ENCODE measurements at regions not wholly inside any gene's neighbourhood (a gene's known extent, or its start where the extent isn't known, plus 50 kb on each side); places are given as distances from the start of the nearest gene placed in this dataset.
"Not testable (repeated sequence)": the region's sequence is repeated elsewhere in the genome, so short reads cannot be mapped to it uniquely, and the experiment has no call there.

DNA sequence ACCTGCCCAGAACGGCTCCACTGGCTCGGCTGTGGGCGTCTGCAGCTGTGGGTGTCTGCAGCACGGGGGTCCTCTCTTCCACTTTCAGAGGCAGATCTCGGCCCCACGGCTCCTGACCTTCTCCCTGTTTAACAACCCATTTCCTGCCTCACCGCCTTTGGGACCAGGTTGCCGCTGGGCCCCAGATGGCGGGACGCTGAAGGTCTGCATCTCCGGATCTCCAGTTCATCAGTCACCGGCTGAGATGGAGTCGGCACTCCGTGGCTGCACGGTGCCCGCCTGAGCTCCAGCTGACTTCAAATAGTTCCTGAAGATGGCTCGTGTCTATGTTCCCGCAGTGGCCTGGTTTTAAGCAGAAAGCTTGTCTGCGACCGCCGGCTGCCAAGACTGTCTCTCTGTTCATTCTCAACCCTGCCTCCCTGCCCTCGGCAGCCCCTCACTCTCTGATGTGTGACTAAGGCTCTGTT lies 475.9 kb downstream of the BRD1 start:
- DNase-seq (ENCODE audit: low spot score), result no peak

DNA sequence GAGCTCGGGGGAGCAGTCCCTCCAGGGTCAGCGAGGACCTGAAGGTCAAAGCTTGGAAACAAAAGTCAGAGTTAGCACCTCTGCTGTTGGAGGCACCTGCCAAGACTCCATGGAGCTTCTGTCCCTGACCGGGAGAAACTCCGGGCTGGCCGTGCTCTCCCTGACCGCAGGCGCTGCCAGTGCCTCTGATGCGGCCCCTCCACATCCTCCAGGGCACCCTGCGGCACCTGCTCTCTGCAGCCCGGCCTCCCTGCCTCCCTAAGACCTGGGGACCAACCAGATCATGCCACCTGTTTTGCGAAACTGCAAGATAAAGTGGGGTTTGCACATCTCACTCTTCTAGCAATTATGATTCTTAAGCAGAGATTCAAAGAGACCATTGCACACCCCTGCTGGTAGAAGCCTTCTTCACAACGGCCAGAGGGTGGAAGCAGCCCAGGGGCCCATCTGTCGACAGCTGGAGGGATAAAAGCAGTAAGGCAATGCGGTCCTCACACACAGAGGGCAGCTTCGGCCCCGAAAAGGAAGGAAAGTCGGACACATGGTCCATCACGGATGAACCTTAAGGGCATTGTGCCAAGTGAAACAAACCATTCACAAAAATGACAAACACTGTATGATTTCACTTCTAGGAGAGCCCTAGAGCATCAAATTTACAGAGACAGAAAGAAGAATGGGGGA lies 477.1 kb downstream of the BRD1 start:
- DNase-seq (ENCODE audit: low spot score), result no peak

DNA sequence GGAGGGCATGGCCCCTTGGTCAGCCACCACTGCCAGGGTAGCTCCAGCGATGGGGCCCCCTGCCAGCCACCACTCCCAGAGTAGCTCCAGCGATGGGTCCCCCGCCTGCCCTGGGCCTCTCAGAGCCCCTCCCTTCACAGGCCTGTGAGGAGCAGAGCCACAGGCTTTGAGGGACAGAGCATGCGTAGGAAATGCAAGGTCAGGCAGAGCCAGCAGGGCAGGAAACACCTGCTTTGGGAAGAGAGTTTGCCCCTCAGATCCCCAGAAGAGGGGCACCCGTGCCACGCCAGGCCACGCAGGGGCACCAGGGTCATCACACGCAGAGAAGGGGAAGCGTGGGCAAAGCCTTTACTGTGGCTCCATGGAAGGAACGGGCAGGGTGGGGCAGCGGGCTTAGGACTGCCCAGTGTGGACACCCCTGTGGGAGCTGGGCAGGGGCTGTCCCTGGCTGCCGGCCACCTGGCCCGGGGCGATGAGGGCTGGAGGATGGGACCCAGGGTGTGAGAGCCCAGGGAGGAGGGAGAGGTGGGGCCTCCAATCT lies 477.8 kb downstream of the BRD1 start:
- DNase-seq (ENCODE audit: low spot score), result no peak

DNA sequence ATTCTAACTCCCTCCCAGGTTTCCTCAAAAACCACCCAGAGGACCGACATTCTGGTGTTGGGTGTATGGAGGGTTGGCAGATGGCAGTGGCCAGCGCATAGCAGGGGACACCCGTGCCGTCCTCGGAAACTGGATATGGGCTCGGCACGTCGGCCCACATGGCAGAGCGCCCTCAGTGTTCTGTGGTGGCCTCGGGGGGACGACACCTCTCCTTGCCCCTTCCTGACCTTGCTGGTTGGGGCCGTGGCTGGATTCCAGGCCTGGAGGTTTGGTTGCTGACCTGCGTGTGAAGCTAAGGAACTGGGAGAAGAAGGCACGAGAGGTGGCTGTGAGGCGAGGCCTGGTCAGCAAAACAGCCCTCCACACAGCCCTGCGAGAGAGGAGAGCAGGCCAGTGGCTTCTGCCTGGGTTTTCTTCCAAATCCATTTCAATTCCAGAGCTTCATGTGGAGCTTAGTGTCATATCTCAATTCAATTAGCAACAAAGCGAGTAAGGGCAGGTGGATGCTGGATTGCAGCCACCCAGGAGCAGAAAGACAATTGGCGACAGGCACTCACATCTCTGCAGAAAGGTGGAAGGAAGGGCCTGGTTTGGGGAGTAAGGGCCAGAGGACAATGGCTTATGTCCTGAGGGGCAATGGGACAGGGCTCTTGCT lies 478.4 kb downstream of the BRD1 start:
- DNase-seq (ENCODE audit: low spot score), result no peak

DNA sequence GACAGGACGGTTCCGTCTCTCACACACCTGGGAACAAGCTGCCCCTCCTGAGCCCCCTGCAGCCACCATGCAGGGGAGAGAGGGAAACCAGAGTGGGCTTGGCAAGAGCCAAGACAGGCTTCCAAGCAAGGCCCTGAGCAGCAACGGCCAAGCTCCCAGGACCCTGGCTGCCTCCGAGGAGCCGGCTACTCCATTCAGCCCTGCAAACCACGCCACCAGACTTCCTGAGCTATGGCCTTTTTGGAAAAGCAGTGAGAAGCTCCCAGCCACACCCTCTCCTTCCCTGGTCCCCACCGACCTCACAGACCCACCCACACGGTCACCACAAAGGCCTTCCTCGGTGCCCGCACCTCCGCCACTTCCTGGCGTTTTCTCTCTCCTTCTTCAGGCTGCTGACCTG lies 479.0 kb downstream of the BRD1 start:
- no peak for DNase-seq (ENCODE audit: low spot score)

DNA sequence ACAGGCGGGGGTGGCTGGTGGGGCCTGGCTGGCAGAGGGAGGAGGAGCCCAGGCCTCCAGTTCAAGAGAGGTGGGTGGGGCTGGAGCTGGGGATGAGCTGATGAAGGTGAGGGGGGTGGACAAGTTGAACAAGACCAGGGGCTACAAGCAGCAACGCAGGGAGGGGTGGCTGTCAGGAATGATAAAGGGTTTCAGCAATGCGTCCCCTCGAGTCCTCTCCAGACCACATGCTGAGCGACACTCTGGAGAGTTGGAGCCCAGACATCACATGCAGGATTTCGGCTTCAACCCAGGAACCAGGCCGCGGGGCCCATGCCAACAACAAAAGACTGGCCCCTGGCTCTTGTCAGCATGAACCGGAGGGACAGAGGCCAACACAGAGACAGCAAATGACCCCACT lies 480.3 kb downstream of the BRD1 start:
- DNase-seq (ENCODE audit: low spot score), result no peak

DNA sequence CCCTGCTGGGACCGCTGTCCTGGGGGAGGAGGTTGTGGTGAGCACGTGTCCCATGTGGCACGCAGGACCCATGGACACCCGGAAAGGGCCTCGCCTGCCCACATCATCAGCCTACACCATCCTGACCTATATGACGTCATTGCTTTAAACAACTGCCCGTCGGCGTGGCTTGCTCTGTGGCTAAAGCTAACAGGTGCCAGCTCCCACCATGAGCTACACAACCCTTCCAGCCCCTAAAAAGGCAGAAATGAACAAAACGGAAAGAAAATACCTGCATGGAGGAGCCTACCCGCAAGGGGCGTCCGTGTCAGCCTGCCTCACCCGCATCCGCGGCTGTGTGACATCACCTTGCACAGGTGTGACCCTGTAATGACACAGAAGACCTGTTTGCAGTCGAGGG lies 481.8 kb downstream of the BRD1 start:
- DNase-seq (ENCODE audit: low spot score), result no peak

DNA sequence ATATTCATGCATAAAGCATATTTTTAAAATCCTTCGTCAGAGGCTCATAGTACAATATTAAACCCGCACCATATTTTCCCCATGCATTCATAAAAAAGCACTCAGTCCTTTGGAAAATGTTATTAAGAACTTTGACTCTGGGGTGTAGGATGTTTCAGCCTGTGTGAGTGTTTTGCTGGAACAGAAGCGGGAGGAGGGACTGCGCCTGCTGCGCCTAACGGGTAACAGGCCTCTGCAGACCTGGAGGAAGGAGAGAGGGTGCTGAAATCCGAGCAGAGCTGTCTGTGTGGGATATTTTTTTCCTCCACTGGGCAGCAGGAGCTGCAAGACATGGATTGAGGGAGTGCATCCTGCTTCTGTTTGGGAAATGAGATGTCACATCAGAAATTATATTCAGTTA lies 483.0 kb downstream of the BRD1 start:
- DNase-seq (ENCODE audit: low spot score), result no peak

DNA sequence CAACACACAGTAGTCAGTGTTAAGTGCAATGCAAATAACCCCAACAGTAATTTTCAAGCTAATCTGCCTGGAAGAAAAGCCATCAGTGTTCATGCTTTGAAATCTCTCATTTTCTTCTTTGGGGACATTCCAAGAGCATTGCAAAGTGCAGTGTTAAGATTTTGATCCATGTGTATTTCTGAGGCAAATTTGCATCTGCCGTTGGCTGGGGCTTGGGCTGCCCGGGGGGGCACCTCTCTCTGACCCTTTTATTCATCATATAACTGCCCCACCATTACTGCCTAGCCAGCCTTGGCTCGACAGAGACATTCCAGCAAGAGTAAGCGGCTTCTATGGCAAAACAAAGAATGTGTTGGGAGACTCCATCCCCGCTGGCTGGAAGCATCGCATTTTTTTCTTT lies 483.5 kb downstream of the BRD1 start:
- peak; percentile 45 for DNase-seq (ENCODE audit: low spot score)

DNA sequence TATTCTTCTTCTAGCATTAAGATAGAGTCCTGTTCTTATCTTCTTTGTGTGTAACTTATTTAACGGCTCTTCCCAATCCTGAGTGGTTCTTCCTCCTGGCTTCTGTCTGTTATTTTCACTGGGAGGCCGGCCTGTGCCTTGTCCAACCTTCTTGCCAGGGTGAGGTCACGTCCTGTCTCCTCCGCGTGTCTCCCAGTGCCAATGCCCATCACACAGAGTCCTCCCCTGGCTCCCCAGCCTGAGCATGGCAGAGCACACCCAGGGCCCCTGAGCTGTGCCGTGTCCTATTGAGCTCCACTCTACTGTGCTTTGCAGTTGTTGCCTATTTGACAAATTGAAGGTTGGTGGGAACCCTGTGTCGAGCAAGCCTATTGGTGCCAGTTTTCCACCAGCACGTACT lies 487.3 kb downstream of the BRD1 start:
- DNase-seq (ENCODE audit: low spot score), result no peak

DNA sequence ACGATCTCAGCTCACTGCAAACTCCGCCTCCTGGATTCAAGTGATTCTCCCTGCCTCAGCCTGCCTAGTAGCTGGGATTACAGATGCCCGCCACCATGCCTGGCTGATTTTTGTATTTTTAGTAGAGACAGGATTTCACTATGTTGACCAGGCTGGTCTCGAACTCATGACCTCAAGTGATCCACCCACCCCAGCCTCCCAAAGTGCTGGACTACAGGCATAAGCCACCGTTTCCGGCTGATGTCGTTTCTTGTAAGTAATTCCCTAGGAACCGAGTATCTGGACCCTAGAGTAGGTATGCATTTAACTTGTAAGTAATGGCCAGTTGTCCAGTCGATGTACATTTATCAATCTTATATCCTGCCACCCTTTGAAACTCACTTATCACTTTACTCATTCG lies 491.2 kb downstream of the BRD1 start:
- not testable (repeated sequence) for DNase-seq (ENCODE audit: low spot score)

DNA sequence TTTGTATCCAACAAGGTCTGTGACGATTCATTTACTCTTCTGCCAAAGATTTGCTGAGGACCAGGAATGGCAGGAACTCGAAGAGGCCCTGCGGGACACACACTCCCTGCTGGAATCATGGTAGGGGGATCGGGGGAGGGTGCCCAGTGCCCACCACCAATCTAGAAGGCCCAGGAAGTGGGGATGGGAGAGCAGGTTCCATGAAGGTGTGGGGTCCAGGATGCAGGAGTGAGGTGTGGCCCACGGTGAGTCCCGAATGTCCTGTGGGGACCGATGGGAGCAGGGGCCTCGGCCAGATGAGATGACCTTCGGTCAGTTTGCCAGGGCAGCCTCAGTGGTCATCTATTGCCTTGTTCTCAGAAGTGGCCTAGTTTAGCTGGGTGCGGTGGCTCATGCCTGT lies 492.7 kb downstream of the BRD1 start:
- DNase-seq (ENCODE audit: low spot score), result no peak

DNA sequence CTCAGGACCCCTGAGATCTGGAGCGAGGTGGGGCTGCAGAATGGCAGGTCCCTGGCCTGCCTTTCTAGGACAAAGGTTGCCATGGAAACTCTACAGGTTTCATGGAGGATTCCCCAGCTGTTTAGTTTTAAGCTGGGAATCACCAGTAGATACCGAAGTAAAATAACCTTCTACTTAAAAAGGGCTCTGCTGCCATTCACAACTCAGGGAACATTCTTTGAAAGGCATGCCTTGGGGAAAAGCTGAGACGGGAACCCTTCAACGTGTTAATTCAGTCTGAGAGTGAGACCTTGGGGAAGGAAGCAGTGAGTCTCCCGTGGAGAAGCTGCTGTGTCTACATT lies 493.3 kb downstream of the BRD1 start:
- no peak for DNase-seq (ENCODE audit: low spot score)

DNA sequence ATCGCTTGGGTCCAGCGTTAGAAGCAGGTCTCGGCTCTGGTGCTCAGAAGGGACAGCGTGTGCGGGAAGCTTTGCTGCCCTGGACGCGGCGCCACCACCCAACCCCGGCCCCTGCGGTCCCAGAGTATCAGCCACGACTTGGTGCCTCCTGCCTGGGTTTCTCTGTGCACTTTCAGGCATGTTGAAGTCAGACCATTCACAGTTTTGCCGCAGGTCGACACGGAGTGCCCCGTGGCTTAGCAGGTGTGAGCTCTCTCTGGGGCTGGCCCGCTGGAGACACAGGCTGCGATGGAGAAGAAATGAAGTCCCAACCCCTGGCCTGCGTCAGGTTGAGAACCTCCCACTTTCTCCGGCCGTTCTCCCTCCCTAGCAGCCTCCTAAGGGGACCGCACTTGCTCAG lies 494.5 kb downstream of the BRD1 start:
- DNase-seq (ENCODE audit: low spot score), result no peak

DNA sequence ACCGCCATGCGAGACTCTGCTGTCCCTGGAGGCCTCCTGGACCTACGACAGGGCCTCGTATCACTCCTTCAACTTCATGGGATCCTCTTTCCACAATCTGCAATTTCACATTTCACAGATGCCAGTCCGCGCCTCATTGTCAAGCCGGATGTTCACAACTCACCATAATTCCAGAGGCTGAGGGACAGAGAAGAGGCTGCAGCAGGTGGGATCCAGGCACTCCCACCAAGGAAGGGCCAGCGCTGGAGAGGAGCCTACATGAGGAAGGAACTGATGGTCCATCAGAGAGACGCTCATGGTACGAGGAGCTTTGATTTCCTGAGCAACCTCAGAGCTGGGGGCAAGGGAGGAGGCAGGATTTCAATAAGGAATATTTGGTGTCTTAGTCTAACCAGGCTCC lies 495.0 kb downstream of the BRD1 start:
- no peak for DNase-seq (ENCODE audit: low spot score)

DNA sequence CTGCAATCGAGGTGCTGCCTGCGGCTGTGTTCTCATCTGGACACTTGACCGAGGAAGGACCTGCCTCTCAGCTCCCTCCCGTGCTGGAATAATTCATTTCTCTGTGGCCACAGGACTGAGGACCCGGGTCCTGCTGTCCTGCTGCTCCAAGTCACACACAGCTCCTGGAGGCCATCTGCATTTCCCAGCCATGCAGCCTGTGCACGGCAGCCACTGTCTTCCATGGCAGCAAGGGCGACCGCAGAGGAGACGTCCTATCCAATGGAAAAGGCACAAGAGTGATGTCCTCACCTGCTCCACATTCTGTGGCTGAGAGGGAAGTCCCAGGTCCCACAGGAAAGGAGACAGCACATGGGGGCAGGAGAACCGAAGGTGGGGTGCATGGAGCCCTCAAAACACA lies 495.8 kb downstream of the BRD1 start:
- DNase-seq (ENCODE audit: low spot score), result no peak

DNA sequence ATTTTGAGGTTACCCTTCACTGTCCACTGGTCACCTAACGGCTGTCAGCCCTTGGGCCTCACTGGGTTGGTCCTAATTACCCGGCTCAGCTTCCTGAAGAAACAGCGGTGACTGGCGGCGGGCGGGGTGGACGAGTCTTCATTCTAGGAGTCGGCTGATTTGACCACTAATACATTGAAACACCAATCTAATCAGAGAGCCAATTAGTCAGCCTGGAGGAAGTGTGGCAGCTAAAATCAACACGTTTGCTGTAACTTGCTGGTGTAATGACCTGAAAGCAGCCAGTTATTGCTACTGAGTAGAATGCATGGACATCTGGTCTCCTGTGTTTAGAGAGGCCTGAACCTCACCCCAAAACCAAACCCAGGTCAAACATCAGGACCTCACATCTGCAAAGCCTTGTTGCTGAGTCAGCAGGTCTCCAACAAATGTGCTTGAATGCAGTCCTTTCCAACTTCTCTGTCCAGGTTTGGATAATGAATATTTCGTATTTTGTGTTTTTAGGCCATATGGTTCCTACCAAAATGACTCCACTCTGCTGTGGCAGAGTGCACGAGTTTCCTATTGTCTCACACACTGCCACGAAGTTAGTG lies 496.4 kb downstream of the BRD1 start:
- DNase-seq (ENCODE audit: low spot score), result no peak

DNA sequence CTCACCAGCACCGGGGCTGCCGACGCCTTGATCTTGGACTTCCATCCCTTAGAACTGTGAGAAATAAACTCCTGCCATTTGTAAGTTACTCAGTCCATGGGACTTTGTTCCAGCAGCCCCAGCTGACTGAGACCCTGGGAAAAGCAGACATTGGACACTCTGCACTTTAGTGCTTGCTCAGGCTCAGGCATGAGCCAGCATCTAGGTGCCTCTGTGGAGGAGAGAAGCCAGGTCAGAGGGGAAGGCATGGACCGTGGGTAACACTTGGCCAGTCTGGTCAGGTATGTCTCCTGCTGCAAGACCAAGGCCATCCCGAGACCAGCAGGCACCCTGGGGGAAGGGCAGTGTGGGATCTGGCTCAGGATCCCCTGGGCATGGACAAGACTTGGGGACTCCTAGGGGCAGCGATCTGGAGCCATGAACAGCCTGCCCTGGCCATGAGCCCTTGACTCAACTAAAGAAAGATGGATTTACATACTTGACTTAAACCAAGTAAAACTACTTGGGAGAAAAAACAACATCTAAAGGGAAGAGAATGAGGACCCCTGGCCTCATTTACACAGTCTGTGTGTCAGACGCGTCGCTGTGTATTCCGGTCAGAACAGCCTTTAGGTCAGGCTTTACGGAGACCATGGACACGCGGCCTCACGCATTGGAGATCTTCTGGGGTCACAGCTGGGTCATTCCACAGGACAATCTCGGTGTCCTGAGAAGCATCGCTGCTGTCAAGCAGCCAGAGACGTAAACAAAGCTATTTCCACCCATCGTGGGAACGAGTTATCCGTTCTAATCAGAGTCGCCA lies 497.1 kb downstream of the BRD1 start:
- no peak for DNase-seq (ENCODE audit: low spot score)

DNA sequence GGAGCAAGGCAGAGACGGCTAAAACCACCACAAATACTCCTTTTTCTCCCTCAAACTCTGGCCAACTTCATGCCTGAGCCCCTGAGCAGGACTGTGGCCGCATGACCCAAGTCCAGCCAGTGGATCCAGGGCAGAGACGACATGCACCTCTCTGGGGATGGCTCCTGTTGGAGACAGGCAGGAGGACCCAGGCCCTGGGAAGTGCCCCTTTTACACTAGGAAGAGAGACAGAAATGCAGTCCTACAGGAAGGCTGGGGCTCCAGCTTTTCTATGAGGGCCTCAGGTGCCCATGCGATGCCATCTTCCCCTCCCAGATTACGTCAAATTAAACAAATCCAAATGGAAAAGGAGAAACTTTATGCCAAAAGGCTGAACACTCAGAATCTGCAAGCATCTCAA lies 498.0 kb downstream of the BRD1 start:
- DNase-seq (ENCODE audit: low spot score), result no peak

DNA sequence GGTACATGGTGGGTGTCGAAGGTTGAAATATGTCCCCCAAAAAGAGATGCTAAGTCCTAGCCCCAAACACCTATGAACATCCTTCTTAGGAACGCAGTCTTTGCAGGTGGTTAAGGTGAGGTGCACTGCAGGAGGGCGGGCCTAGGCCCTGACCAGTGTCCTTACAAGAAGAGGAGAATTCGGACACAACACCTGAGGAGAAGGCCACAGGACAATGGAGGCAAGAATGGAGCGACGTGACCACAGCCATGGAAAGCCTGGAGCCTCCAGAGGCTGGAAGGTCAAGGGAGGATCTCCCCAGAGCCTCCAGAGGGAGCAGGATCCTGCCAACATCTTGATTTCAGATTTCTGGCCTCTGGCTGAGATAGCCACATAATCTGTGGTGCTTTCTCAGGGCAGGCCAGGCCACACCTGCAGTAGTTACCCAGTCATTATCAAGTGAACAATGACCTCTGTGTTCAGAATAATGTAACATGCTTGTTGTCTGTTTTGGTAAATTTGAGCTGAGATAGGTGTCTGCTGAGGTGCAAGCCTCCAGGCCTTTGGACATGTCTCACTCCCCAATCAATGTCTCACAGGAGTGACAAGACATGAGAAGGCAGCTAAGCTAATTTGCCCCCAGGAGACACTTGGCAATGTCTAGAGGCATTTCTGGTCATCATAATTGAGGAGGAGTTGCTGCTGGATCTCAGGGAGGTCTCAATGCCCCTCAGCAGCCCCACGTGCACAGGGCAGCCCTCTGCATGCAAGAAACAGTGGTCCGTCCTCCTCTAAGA lies 498.9 kb downstream of the BRD1 start:
- no peak for DNase-seq (ENCODE audit: low spot score)

DNA sequence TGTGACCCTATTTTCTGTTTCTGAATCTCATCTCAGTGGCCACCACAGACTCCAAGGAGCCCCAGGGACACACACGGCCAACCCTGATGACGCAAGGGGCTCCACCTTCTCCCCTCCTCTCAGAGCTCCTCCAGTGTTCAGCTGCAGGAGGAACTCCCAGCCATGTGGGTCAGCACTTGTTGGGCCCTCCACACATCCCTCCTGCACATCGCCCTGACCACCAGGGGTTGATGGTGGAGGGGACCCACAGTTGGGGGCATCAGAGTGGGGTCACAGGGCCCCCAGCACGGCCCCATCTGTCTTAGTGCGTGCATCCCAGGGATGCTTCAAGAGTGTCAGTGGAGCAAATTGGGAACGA lies 499.6 kb downstream of the BRD1 start:
- no peak for DNase-seq (ENCODE audit: low spot score)
